WTC11 (cell line): ENCODE measurements at regions not wholly inside any gene's neighbourhood (a gene's known extent, or its start where the extent isn't known, plus 50 kb on each side); places are given as distances from the start of the nearest gene placed in this dataset.

ENCODE experiments used
- ATAC-seq: fragments of 200-7000 bp; cut with Tn5 transposase; 2 replicates; pipeline ENCODE4 v1.10.0; 2021; ENCODE audit warnings: mild to moderate bottlenecking, moderate library complexity
- CTCF ChIA-PET: fragments of 300-600 bp; sonication (Branson Sonifier 250); formaldehyde crosslinking; loops from one replicate; lab custom pipeline; 2021; ENCODE audit warnings: antibody characterized with exemption; lab: Charles Lee
- POLR2A ChIA-PET: fragments of 350-600 bp; sonication (Branson Sonifier 250); formaldehyde crosslinking; loops from one replicate; lab custom pipeline; 2021; ENCODE audit warnings: antibody characterized with exemption; lab: Charles Lee
- DNase-seq: peaks from one replicate; pipeline ENCODE4 v3.0.0; 2021; ENCODE audit warnings: low spot score
- H3K27ac Mint-ChIP-seq: 2 replicates; pipeline ENCODE4 v1.8.0; 2021; ENCODE audit warnings: mixed read lengths
- H3K27me3 Mint-ChIP-seq: 2 replicates; pipeline ENCODE4 v1.8.0; 2021; ENCODE audit warnings: low read depth, mild to moderate bottlenecking, moderate library complexity, mixed read lengths
- H3K36me3 Mint-ChIP-seq: 2 replicates; pipeline ENCODE4 v1.8.0; 2021; ENCODE audit warnings: mixed read lengths
- H3K4me1 Mint-ChIP-seq: 2 replicates; pipeline ENCODE4 v1.8.0; 2022; ENCODE audit warnings: mixed read lengths
- H3K4me3 Mint-ChIP-seq: 2 replicates; pipeline ENCODE4 v1.8.0; 2021; ENCODE audit warnings: mild to moderate bottlenecking, moderate library complexity, mixed read lengths
- H3K9me3 Mint-ChIP-seq: 2 replicates; pipeline ENCODE4 v1.8.0; 2021; ENCODE audit warnings: mixed read lengths
- ELF4 ChIP-seq: sonication (generic); formaldehyde crosslinking; IDR thresholded peaks from 2 replicates; pipeline ENCODE4 v1.8.1; 2022; ENCODE audit warnings: low read depth, mild to moderate bottlenecking, moderate library complexity, missing genetic modification reagents
- ESRRA ChIP-seq: sonication (generic); formaldehyde crosslinking; IDR thresholded peaks from 2 replicates; pipeline ENCODE4 v1.8.1; 2022; ENCODE audit warnings: mild to moderate bottlenecking, missing genetic modification reagents, borderline replicate concordance
- GTF2I ChIP-seq: fragments of 250-450 bp; sonication (Bioruptor Pico); conservative IDR thresholded peaks from 2 replicates; pipeline ENCODE4 v1.4.0; 2021; ENCODE audit warnings: mild to moderate bottlenecking
- MXD4 ChIP-seq: fragments of 250-450 bp; sonication (Bioruptor Pico); IDR thresholded peaks from 2 replicates; pipeline ENCODE4 v1.8.0; 2021; ENCODE audit warnings: mild to moderate bottlenecking, moderate library complexity, borderline replicate concordance
- NFATC4 ChIP-seq: fragments of 250-450 bp; sonication (Bioruptor Pico); IDR thresholded peaks from 2 replicates; pipeline ENCODE4 v1.9.0; 2021; ENCODE audit warnings: mild to moderate bottlenecking
- NFE2L1 ChIP-seq: sonication (generic); formaldehyde crosslinking; IDR thresholded peaks from 2 replicates; pipeline ENCODE4 v1.8.1; 2023; ENCODE audit warnings: missing genetic modification reagents
- NR1H2 ChIP-seq: sonication (generic); formaldehyde crosslinking; IDR thresholded peaks from 2 replicates; pipeline ENCODE4 v1.9.0; 2021; ENCODE audit warnings: mild to moderate bottlenecking, moderate library complexity, missing genetic modification reagents
- SMAD3 ChIP-seq: sonication (generic); formaldehyde crosslinking; IDR thresholded peaks from 2 replicates; pipeline ENCODE4 v1.8.0; 2022; ENCODE audit warnings: missing genetic modification reagents, mild to moderate bottlenecking, borderline replicate concordance
- SOX15 ChIP-seq: fragments of 250-450 bp; sonication (Bioruptor Pico); IDR thresholded peaks from 2 replicates; pipeline ENCODE4 v1.9.0; 2021; ENCODE audit warnings: mild to moderate bottlenecking
- SP1 ChIP-seq: sonication (generic); formaldehyde crosslinking; conservative IDR thresholded peaks from 2 replicates; pipeline ENCODE4 v1.8.1; 2022; ENCODE audit warnings: missing genetic modification reagents
- TCF7 ChIP-seq: sonication (generic); formaldehyde crosslinking; IDR thresholded peaks from 2 replicates; pipeline ENCODE4 v1.8.0; 2022; ENCODE audit warnings: mild to moderate bottlenecking, low read depth, missing genetic modification reagents, moderate library complexity
- TEAD1 ChIP-seq: sonication (generic); formaldehyde crosslinking; IDR thresholded peaks from 2 replicates; pipeline ENCODE4 v1.8.0; 2022; ENCODE audit warnings: mild to moderate bottlenecking, missing genetic modification reagents
- USF2 ChIP-seq: sonication (generic); formaldehyde crosslinking; IDR thresholded peaks from 2 replicates; pipeline ENCODE4 v1.8.1; 2023; ENCODE audit warnings: mild to moderate bottlenecking, missing genetic modification reagents, moderate library complexity
- ZBTB21 ChIP-seq: sonication (generic); formaldehyde crosslinking; IDR thresholded peaks from 2 replicates; pipeline ENCODE4 v1.8.1; 2023; ENCODE audit warnings: mild to moderate bottlenecking, missing genetic modification reagents, borderline replicate concordance
- ZMAT4 ChIP-seq: fragments of 250-450 bp; sonication (Bioruptor Pico); IDR thresholded peaks from 2 replicates; pipeline ENCODE4 v1.9.0; 2021; ENCODE audit warnings: mild to moderate bottlenecking
- ZNF121 ChIP-seq: sonication (generic); formaldehyde crosslinking; IDR thresholded peaks from 2 replicates; pipeline ENCODE4 v1.8.0; 2023; ENCODE audit warnings: missing genetic modification reagents
- ZNF219 ChIP-seq: sonication (generic); formaldehyde crosslinking; IDR thresholded peaks from 2 replicates; pipeline ENCODE4 v1.8.0; 2023; ENCODE audit warnings: missing genetic modification reagents, mild to moderate bottlenecking, borderline replicate concordance
- TF ChIP-seq, protein P1 (sequence below): sonication (generic); formaldehyde crosslinking; IDR thresholded peaks from 2 replicates; pipeline ENCODE4 v1.8.1; 2022; ENCODE audit warnings: mild to moderate bottlenecking, moderate library complexity, missing genetic modification reagents
- TF ChIP-seq, protein P2 (sequence below): sonication (generic); formaldehyde crosslinking; IDR thresholded peaks from 2 replicates; pipeline ENCODE4 v1.8.0; 2022; ENCODE audit warnings: mild to moderate bottlenecking, missing genetic modification reagents
- TF ChIP-seq, protein P3 (sequence below): fragments of 250-450 bp; sonication (Bioruptor Pico); IDR thresholded peaks from 2 replicates; pipeline ENCODE4 v2.1.2; 2022; ENCODE audit warnings: mild to moderate bottlenecking, moderate library complexity

DNA sequence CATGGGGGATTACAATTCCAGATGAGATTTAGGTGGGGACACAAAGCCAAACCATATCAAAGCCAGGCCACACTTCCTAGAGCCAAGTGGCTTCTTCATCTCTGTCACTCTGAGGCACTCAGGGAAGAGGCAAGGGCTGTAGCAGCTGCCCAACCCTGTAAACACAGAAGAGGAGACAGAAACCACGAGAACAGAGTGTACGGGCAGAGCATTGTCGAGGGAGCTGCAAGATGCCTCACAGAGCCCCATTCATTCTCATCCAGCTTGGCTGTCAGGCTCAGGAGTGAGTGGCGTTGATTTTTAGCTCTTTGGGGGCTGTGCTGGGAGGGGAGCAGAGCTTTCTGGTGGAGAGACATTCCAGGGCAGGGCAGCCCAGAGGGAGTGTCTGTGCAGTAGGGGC lies 117.2 kb upstream of the SALL1 start:
- CTCF ChIA-PET: no interaction called here
- peaks cover 12% of the 10 kb centered on the region for H3K36me3 Mint-ChIP-seq
- no peak overlapping the region for H3K4me3 Mint-ChIP-seq
- no peaks in the 10 kb centered on the region for H3K27me3 Mint-ChIP-seq
- H3K9me3 Mint-ChIP-seq: peaks cover 46% of the 10 kb centered on the region
- DNase-seq (no peak), ATAC-seq (no peak)
- H3K4me1 Mint-ChIP-seq: peaks cover 6% of the 10 kb centered on the region; the same call in 1 of the 2 replicates
- H3K27ac Mint-ChIP-seq: no peak overlapping the region
- TF ChIP-seq ELF4 (CRISPR knock-in tag): no peak
- no peak for TF ChIP-seq NFATC4 (CRISPR knock-in tag)
- TF ChIP-seq, protein P1, sequence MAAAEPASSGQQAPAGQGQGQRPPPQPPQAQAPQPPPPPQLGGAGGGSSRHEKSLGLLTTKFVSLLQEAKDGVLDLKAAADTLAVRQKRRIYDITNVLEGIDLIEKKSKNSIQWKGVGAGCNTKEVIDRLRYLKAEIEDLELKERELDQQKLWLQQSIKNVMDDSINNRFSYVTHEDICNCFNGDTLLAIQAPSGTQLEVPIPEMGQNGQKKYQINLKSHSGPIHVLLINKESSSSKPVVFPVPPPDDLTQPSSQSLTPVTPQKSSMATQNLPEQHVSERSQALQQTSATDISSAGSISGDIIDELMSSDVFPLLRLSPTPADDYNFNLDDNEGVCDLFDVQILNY: no peak
- no peak for TF ChIP-seq NR1H2 (CRISPR knock-in tag)
- no peak for TF ChIP-seq SP1 (CRISPR knock-in tag)
- TF ChIP-seq TCF7: no peak
- TF ChIP-seq, all 79 proteins: peak for 0
- POLR2A ChIA-PET: no interaction called here

GRCh38 chr16:51267681-51268080 lies 116.6 kb upstream of the SALL1 start:
- no peak for ATAC-seq

GRCh38 chr16:51262428-51262827 lies 111.4 kb upstream of the SALL1 start:
- H3K4me1 Mint-ChIP-seq: peaks cover 11% of the 10 kb centered on the region
- DNase-seq (no peak), ATAC-seq (no peak)
- ChIA-PET CTCF (no interaction called here), POLR2A (no interaction called here)
- no peak overlapping the region for H3K4me3 Mint-ChIP-seq
- no peak for TF ChIP-seq ESRRA
- TF ChIP-seq, protein P2, sequence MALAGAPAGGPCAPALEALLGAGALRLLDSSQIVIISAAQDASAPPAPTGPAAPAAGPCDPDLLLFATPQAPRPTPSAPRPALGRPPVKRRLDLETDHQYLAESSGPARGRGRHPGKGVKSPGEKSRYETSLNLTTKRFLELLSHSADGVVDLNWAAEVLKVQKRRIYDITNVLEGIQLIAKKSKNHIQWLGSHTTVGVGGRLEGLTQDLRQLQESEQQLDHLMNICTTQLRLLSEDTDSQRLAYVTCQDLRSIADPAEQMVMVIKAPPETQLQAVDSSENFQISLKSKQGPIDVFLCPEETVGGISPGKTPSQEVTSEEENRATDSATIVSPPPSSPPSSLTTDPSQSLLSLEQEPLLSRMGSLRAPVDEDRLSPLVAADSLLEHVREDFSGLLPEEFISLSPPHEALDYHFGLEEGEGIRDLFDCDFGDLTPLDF (CRISPR knock-in tag): no peak
- no peak for TF ChIP-seq TCF7
- TF ChIP-seq MXD4 (CRISPR knock-in tag): no peak
- TF ChIP-seq ZNF219 (CRISPR knock-in tag): no peak
- TF ChIP-seq NFE2L1 (CRISPR knock-in tag): no peak
- no peak for TF ChIP-seq ZMAT4 (CRISPR knock-in tag)
- no peak for TF ChIP-seq USF2 (CRISPR knock-in tag)
- TF ChIP-seq, protein P1: no peak
- TF ChIP-seq GTF2I (CRISPR knock-in tag): no peak
- H3K9me3 Mint-ChIP-seq: peaks cover 37% of the 10 kb centered on the region
- H3K27ac Mint-ChIP-seq: no peak overlapping the region
- no peaks in the 10 kb centered on the region for H3K27me3 Mint-ChIP-seq
- peaks cover 14% of the 10 kb centered on the region for H3K36me3 Mint-ChIP-seq

More at GRCh38 chr16:51267681-51268080, 116.6 kb upstream of the SALL1 start:
- DNase-seq: no peak
- ChIA-PET CTCF (no interaction called here), POLR2A (no interaction called here)
- Mint-ChIP-seq H3K4me1 (peaks cover 6% of the 10 kb centered on the region; the same call in 1 of the 2 replicates), H3K4me3 (no peak overlapping the region), H3K27me3 (no peaks in the 10 kb centered on the region), H3K9me3 (peaks cover 48% of the 10 kb centered on the region), H3K36me3 (peaks cover 12% of the 10 kb centered on the region), H3K27ac (no peak overlapping the region)
- TF ChIP-seq, protein P3, sequence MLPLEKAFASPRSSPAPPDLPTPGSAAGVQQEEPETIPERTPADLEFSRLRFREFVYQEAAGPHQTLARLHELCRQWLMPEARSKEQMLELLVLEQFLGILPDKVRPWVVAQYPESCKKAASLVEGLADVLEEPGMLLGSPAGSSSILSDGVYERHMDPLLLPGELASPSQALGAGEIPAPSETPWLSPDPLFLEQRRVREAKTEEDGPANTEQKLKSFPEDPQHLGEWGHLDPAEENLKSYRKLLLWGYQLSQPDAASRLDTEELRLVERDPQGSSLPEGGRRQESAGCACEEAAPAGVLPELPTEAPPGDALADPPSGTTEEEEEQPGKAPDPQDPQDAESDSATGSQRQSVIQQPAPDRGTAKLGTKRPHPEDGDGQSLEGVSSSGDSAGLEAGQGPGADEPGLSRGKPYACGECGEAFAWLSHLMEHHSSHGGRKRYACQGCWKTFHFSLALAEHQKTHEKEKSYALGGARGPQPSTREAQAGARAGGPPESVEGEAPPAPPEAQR (CRISPR knock-in tag): no peak
- TF ChIP-seq SOX15 (CRISPR knock-in tag) (no peak), TEAD1 (CRISPR knock-in tag) (no peak), ZBTB21 (CRISPR knock-in tag) (no peak), SMAD3 (CRISPR knock-in tag) (no peak), ZMAT4 (CRISPR knock-in tag) (no peak), ZNF121 (CRISPR knock-in tag) (no peak), NFE2L1 (CRISPR knock-in tag) (no peak)
